HCT116 (cell line): ENCODE measurements at regions not wholly inside any gene's neighbourhood (a gene's known extent, or its start where the extent isn't known, plus 50 kb on each side); places are given as distances from the start of the nearest gene placed in this dataset.

Experiments used
- CTCF ChIP-seq, 3 experiments: fragments of 200-600 bp in 1 of 3; sonication (generic) in 1 of 3; IDR thresholded peaks in 2 of 3; conservative IDR thresholded peaks in 1 of 3; 2 replicates each; pipeline ENCODE4 v1.5.1; 2012 to 2017; ENCODE audit warnings: low read depth in 2 of 3, low read length in 2 of 3, antibody characterized with exemption in 1 of 3, borderline replicate concordance in 1 of 3, control low read depth in 1 of 3, mild to moderate bottlenecking in 1 of 3, mixed read lengths in 1 of 3, mixed run types in 1 of 3, moderate library complexity in 1 of 3; ENCODE audit not compliant: insufficient read depth in 1 of 3
- ZNF274 ChIP-seq: fragments of 200-500 bp; sonication (Bioruptor generic); IDR thresholded peaks from 2 replicates; pipeline ENCODE4 v1.6.1; 2014; ENCODE audit warnings: mild to moderate bottlenecking, low read depth, low read length, inconsistent platforms
- TF ChIP-seq, protein P1 (sequence below): IDR thresholded peaks from 2 replicates; pipeline ENCODE4 v1.6.1; 2012

DNA sequence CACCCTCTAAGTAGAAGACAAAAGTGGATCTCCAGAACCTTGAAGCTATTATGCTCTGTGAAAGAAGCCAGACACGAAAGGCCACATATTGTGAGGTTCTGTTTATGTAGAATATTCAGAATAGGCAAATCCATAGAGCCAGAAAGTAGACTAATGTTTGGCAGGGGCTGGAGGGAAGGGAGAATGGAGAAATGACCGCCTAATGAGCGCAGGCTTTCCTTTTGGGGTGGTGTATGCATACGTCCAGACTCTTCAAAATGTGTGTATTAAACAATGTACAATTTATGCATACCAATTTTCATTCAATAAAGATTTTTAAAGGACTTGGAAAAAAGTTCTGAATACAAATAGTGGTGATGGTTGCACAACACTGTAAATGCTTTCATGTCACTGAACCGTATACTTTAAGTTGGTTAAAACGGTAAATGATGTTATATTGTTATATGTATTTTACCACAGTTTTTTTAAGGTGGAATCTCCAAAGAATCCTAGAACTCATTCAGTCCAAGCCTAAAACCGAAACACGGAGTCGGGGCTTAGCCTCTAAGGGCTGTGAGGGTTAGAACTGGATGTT lies 397.4 kb downstream of the SOX9 start:
- TF ChIP-seq ZNF274 (no peak), CTCF (IDR thresholded peaks at IDR 0.05 in 2 of 3, conservative IDR thresholded peaks at IDR 0.05 in 1 of 3; ENCODE audit: borderline replicate concordance in 1 of 3, insufficient read depth in 1 of 3, low read depth in 2 of 3, low read length in 2 of 3) (no peak)
- TF ChIP-seq, protein P1, sequence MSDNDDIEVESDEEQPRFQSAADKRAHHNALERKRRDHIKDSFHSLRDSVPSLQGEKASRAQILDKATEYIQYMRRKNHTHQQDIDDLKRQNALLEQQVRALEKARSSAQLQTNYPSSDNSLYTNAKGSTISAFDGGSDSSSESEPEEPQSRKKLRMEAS = no peak
